OCI-LY7 (cell line): ENCODE measurements at regions not wholly inside any gene's neighbourhood (a gene's known extent, or its start where the extent isn't known, plus 50 kb on each side); places are given as distances from the start of the nearest gene placed in this dataset.

Experiments
- BruUV-seq: library from RNA; stranded (reverse); fragments of 400-500 nt; replicated peaks from 2 replicates; lab custom pipeline; 2021; lab: Mats Ljungman, UMichigan
- CTCF ChIA-PET: fragments of 300-600 bp; sonication (Branson Sonifier 250); formaldehyde crosslinking; loops from one replicate; lab custom pipeline; 2022; ENCODE audit warnings: antibody characterized with exemption; ENCODE audit not compliant: unreplicated experiment; lab: Charles Lee
- POLR2A ChIA-PET: fragments of 300-600 bp; sonication (Branson Sonifier 250); formaldehyde crosslinking; loops from one replicate; lab custom pipeline; 2022; ENCODE audit warnings: antibody characterized with exemption; lab: Charles Lee
- DNase-seq: peaks from one replicate; pipeline ENCODE4 v3.0.0-alpha.2; 2015; ENCODE audit warnings: low spot score
- H2AFZ ChIP-seq: fragments of 200-600 bp; sonication (generic), shearing (Covaris generic); 2 replicates; pipeline ENCODE4 v1.6.1; 2014; ENCODE audit warnings: mild to moderate bottlenecking, antibody characterized with exemption, low read length, moderate library complexity
- H3K27ac ChIP-seq: fragments of 200-600 bp; sonication (generic); 2 replicates; pipeline ENCODE4 v1.5.1; 2014; ENCODE audit warnings: mixed run types, low read depth, mild to moderate bottlenecking, moderate library complexity, low read length, inconsistent platforms; ENCODE audit not compliant: poor library complexity, severe bottlenecking
- H3K36me3 ChIP-seq: fragments of 200-600 bp; sonication (generic); 2 replicates; pipeline ENCODE4 v1.6.1; 2014; ENCODE audit warnings: mild to moderate bottlenecking, antibody characterized with exemption, low read length, moderate library complexity, mixed read lengths; ENCODE audit not compliant: insufficient read depth
- H3K4me1 ChIP-seq: fragments of 200-600 bp; sonication (generic); 2 replicates; pipeline ENCODE4 v1.5.1; 2014; ENCODE audit warnings: mild to moderate bottlenecking, low read length; ENCODE audit not compliant: insufficient read depth, poor library complexity, severe bottlenecking
- H3K4me2 ChIP-seq: fragments of 200-600 bp; sonication (generic); 2 replicates; pipeline ENCODE4 v1.6.1; 2014; ENCODE audit warnings: mild to moderate bottlenecking, low read length
- H3K4me3 ChIP-seq: fragments of 200-600 bp; sonication (generic); 2 replicates; pipeline ENCODE4 v1.5.1; 2014; ENCODE audit warnings: mild to moderate bottlenecking, low read depth, low read length; ENCODE audit not compliant: poor library complexity, severe bottlenecking
- H3K79me2 ChIP-seq: fragments of 200-600 bp; sonication (generic); 2 replicates; pipeline ENCODE4 v1.6.1; 2016; ENCODE audit warnings: low read depth, mild to moderate bottlenecking, low read length, moderate library complexity, mixed read lengths; ENCODE audit not compliant: insufficient read depth
- H3K9me2 ChIP-seq: fragments of 200-600 bp; sonication (generic); 2 replicates; pipeline ENCODE4 v1.6.1; 2016; ENCODE audit warnings: mild to moderate bottlenecking, low read length, mixed read lengths; ENCODE audit not compliant: insufficient read depth
- H3K9me3 ChIP-seq: fragments of 200-600 bp; sonication (generic); 2 replicates; pipeline ENCODE4 v1.6.1; 2014; ENCODE audit warnings: mild to moderate bottlenecking, mixed run types, low read length, mixed read lengths
- H4K20me1 ChIP-seq: fragments of 200-600 bp; sonication (generic); 2 replicates; pipeline ENCODE4 v1.6.1; 2014; ENCODE audit warnings: mild to moderate bottlenecking, antibody characterized with exemption, low read length, moderate library complexity, mixed read lengths; ENCODE audit not compliant: insufficient read depth
- EZH2phosphoT487 ChIP-seq: fragments of 200-600 bp; sonication (generic); IDR thresholded peaks from 2 replicates; pipeline ENCODE4 v1.6.1; 2018; ENCODE audit warnings: low read depth, borderline replicate concordance, mild to moderate bottlenecking, mixed run types, antibody characterized with exemption, low read length, moderate library complexity, mixed read lengths
- intact Hi-C: fragments of 100-400 bp; cut with micrococcal nuclease; formaldehyde crosslinking; loops from one replicate; pipeline ENCODE4 v1.10.0; 2022; ENCODE audit not compliant: unreplicated experiment
- TF ChIP-seq, protein P1 (sequence below): fragments of 200-600 bp; sonication (generic); conservative IDR thresholded peaks from 2 replicates; pipeline ENCODE4 v1.5.1; 2014; ENCODE audit warnings: mild to moderate bottlenecking, antibody characterized with exemption, low read length, moderate library complexity, mixed read lengths

- no peak for TF ChIP-seq EZH2phosphoT487
- TF ChIP-seq, protein P1, sequence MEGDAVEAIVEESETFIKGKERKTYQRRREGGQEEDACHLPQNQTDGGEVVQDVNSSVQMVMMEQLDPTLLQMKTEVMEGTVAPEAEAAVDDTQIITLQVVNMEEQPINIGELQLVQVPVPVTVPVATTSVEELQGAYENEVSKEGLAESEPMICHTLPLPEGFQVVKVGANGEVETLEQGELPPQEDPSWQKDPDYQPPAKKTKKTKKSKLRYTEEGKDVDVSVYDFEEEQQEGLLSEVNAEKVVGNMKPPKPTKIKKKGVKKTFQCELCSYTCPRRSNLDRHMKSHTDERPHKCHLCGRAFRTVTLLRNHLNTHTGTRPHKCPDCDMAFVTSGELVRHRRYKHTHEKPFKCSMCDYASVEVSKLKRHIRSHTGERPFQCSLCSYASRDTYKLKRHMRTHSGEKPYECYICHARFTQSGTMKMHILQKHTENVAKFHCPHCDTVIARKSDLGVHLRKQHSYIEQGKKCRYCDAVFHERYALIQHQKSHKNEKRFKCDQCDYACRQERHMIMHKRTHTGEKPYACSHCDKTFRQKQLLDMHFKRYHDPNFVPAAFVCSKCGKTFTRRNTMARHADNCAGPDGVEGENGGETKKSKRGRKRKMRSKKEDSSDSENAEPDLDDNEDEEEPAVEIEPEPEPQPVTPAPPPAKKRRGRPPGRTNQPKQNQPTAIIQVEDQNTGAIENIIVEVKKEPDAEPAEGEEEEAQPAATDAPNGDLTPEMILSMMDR, result no peak
- Histone ChIP-seq H3K4me3 (no peak overlapping the region), H3K4me1 (no peaks in the 10 kb centered on the region), H3K36me3 (peaks cover 5% of the 10 kb centered on the region; the same call in 1 of the 2 replicates), H3K9me3 (peaks cover 21% of the 10 kb centered on the region; the same call in 1 of the 2 replicates), H2AFZ (no peak overlapping the region), H4K20me1 (no peaks in the 10 kb centered on the region), H3K27ac (no peak overlapping the region), H3K9me2 (no peaks in the 10 kb centered on the region), H3K4me2 (no peak overlapping the region), H3K79me2 (no peaks in the 10 kb centered on the region)
- ChIA-PET CTCF (no interaction called here), POLR2A (interaction anchor here (0.6 to 1.0 kb wide), 2 partner anchors 40 to 773 kb away, joined by 3 to 5 read pairs; no protein-coding TSS in a partner anchor)
- intact Hi-C loops, result no loop called here
- DNase-seq, result no peak
- no TSS peak for BruUV-seq
These were observed 54.1 kb upstream of the ACYP2 start for GRCh38 chr2:54061272-54061671.

DNA sequence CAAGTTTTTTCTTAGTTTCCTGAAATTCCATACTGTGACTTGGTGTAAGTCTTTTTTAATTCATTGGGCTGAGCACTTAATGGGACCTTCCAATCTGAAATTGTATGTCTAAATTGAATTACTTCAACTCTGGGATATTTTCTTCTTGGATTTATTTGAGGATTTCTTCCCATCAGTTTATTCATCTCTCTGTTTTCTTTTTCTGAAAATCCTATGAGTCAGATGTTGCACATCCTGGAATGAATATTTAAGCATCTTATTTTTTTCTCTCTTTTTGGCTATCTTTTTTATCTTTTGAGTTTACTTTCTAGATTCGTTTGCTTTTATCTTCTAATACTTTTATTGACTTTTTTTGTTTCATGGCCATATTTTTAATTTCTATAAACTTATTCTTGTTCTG lies 55.4 kb upstream of the ACYP2 start:
- no peak overlapping the region for H3K4me3 ChIP-seq
- H4K20me1 ChIP-seq, result no peaks in the 10 kb centered on the region
- TF ChIP-seq EZH2phosphoT487, result no peak
- TF ChIP-seq, protein P1, result no peak
- intact Hi-C loops, result no loop called here
- ChIA-PET POLR2A (interaction anchor here (0.5 to 1.0 kb wide), 2 partner anchors 640 to 772 kb away, joined by 3 read pairs; no protein-coding TSS in a partner anchor), CTCF (no interaction called here)
- no peaks in the 10 kb centered on the region for H3K4me1 ChIP-seq
- no peak overlapping the region for H2AFZ ChIP-seq
- no peaks in the 10 kb centered on the region for H3K9me2 ChIP-seq
- H3K79me2 ChIP-seq, result no peaks in the 10 kb centered on the region
- BruUV-seq, result no TSS peak
- no peak for DNase-seq
- no peak overlapping the region for H3K27ac ChIP-seq
- peaks cover 24% of the 10 kb centered on the region; the same call in 1 of the 2 replicates for H3K9me3 ChIP-seq
- H3K36me3 ChIP-seq, result peaks cover 5% of the 10 kb centered on the region; the same call in 1 of the 2 replicates
- no peak overlapping the region for H3K4me2 ChIP-seq

DNA sequence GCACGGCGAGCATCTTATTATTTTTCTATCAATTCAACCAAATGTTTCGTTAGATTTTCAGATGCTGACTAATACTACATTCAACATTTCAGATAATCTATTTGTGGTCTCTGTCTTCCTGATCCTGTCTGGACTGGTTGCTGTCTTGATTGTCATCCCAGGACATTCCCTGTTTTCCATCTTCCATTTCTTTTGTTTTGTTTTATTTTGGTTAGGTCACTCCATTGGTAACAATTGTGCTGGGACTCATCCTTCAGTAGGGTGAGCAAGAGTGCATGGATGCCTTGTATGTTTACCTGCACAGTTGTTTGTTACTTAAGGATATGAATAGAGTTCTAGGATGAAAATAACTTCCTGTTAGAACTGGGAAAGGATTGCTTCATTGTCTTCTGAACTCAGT lies 55.9 kb upstream of the ACYP2 start:
- H3K4me3 ChIP-seq, result no peak overlapping the region
- H3K79me2 ChIP-seq, result no peaks in the 10 kb centered on the region
- ChIA-PET POLR2A (no interaction called here), CTCF (no interaction called here)
- no peaks in the 10 kb centered on the region for H4K20me1 ChIP-seq
- intact Hi-C loops, result no loop called here
- no peak overlapping the region for H3K4me2 ChIP-seq
- peaks cover 28% of the 10 kb centered on the region; the same call in 1 of the 2 replicates for H3K9me3 ChIP-seq
- no peaks in the 10 kb centered on the region for H3K9me2 ChIP-seq
- H3K36me3 ChIP-seq, result peaks cover 5% of the 10 kb centered on the region; the same call in 1 of the 2 replicates
- BruUV-seq, result no TSS peak
- TF ChIP-seq, protein P1, result no peak
- H3K27ac ChIP-seq, result no peak overlapping the region
- DNase-seq, result no peak
- H3K4me1 ChIP-seq, result peaks cover under 1% of the 10 kb centered on the region
- no peak overlapping the region for H2AFZ ChIP-seq
